Prostate gland (tissue), 2 donors: ENCODE measurements at regions not wholly inside any gene's neighbourhood (a gene's known extent, or its start where the extent isn't known, plus 50 kb on each side); places are given as distances from the start of the nearest gene placed in this dataset.

Experiments used
- DNase-seq: peaks from one replicate; pipeline ENCODE4 v3.0.0-alpha.2; 2019; ENCODE audit warnings: low spot score
- H3K27ac ChIP-seq, 2 donors: fragments of 200-600 bp; sonication (generic); 2 replicates each; pipeline ENCODE4 v1.5.1; 2017 to 2019
- H3K27me3 ChIP-seq: fragments of 200-600 bp; sonication (generic); replicated peaks from 2 replicates; pipeline ENCODE4 v1.5.1; 2019; ENCODE audit not compliant: insufficient read depth
- H3K36me3 ChIP-seq, 2 donors: fragments of 200-600 bp; sonication (generic); 1 replicate in 1 of 2; 2 replicates in 1 of 2; pipeline versions ENCODE4 v1.5.1 to v1.8.1; 2017 to 2019
- H3K4me1 ChIP-seq: fragments of 200-600 bp; sonication (generic); replicated peaks from 2 replicates; pipeline ENCODE4 v1.5.1; 2019
- H3K4me3 ChIP-seq, 2 donors: fragments of 200-600 bp; sonication (generic); 2 replicates each; pipeline ENCODE4 v1.5.1; 2017 to 2019
- H3K9me3 ChIP-seq: fragments of 200-600 bp; sonication (generic); 2 replicates; pipeline ENCODE4 v1.5.1; 2017
- CTCF ChIP-seq, 4 experiments: fragments of 200-600 bp in 2 of 4; fragments of 450-650 bp in 2 of 4; sonication (generic) in 2 of 4; IDR thresholded peaks; 1 replicate in 3 of 4; 2 replicates in 1 of 4; pipeline ENCODE4 v1.5.1; 2016 to 2019; ENCODE audit warnings: antibody characterized with exemption in 4 of 4, mild to moderate bottlenecking in 2 of 4, moderate library complexity in 2 of 4
- POLR2A ChIP-seq: fragments of 450-650 bp; IDR thresholded peaks from one replicate; pipeline ENCODE4 v1.6.1; 2016; ENCODE audit warnings: antibody characterized with exemption, mild to moderate bottlenecking
- POLR2AphosphoS5 ChIP-seq: sonication (generic); formaldehyde crosslinking; IDR thresholded peaks from one replicate; pipeline ENCODE4 v1.6.1; 2017; ENCODE audit warnings: antibody characterized with exemption
- WGBS: methylation state at CpG from one replicate; pipeline ENCODE4 v1.1.5; 2018; 5-methylcytosine and 5-hydroxymethylcytosine counted together
- intact Hi-C: fragments of 100-400 bp; cut with DNase I; formaldehyde crosslinking; loops from one replicate; pipeline ENCODE4 v1.14.2; 2022

GRCh38 chr15:62619526-62619925, 423.0 kb upstream of the TPM1 start:
- DNase-seq, result no peak
- no peaks in the 10 kb centered on the region for H3K27me3 ChIP-seq
- intact Hi-C loops, result no loop called here
- TF ChIP-seq POLR2AphosphoS5 (no peak), POLR2A (no peak), CTCF (IDR thresholded peaks at IDR 0.05) (no peak)
- no peak overlapping the region for H3K27ac ChIP-seq
- H3K4me1 ChIP-seq, result no peaks in the 10 kb centered on the region
- no peaks in the 10 kb centered on the region for H3K9me3 ChIP-seq
- H3K36me3 ChIP-seq, result no peaks in the 10 kb centered on the region
- 79% methylated on average over 3 of the region's 3 CpGs for WGBS
- no peak overlapping the region for H3K4me3 ChIP-seq

- TF ChIP-seq CTCF (IDR thresholded peaks at IDR 0.05) (no peak), POLR2AphosphoS5 (no peak), POLR2A (no peak)
- Histone ChIP-seq H3K4me3 (no peak overlapping the region), H3K9me3 (no peaks in the 10 kb centered on the region), H3K4me1 (no peaks in the 10 kb centered on the region), H3K27ac (no peak overlapping the region), H3K36me3 (no peaks in the 10 kb centered on the region), H3K27me3 (no peaks in the 10 kb centered on the region)
- intact Hi-C loops, result no loop called here
- DNase-seq, result no peak
- WGBS, result 90% methylated on average over 4 of the region's 4 CpGs
Measured at GRCh38 chr15:62622775-62623174, 419.8 kb upstream of the TPM1 start.

- H3K27me3 ChIP-seq, result no peaks in the 10 kb centered on the region
- no peak overlapping the region for H3K4me3 ChIP-seq
- no peak overlapping the region for H3K27ac ChIP-seq
- no peaks in the 10 kb centered on the region for H3K9me3 ChIP-seq
- 68% methylated on average over 7 of the region's 7 CpGs for WGBS
- TF ChIP-seq POLR2AphosphoS5 (no peak), POLR2A (no peak), CTCF (IDR thresholded peaks at IDR 0.05) (no peak)
- no peaks in the 10 kb centered on the region for H3K4me1 ChIP-seq
- intact Hi-C loops, result no loop called here
- no peak for DNase-seq
- no peaks in the 10 kb centered on the region for H3K36me3 ChIP-seq
Measured at GRCh38 chr15:62624547-62625378, 417.8 kb upstream of the TPM1 start.

GRCh38 chr15:62625429-62626033, 417.0 kb upstream of the TPM1 start:
- WGBS, result 67% methylated on average over 9 of the region's 9 CpGs
- no peak for DNase-seq
- H3K27ac ChIP-seq, result no peak overlapping the region

More at GRCh38 chr15:62625429-62626033, 417.0 kb upstream of the TPM1 start:
- no peak for TF ChIP-seq POLR2AphosphoS5
- no peak for TF ChIP-seq POLR2A
- no peak for TF ChIP-seq CTCF (IDR thresholded peaks at IDR 0.05)
- Histone ChIP-seq H3K27me3 (no peaks in the 10 kb centered on the region), H3K36me3 (no peaks in the 10 kb centered on the region), H3K4me1 (no peaks in the 10 kb centered on the region), H3K4me3 (no peak overlapping the region), H3K9me3 (no peaks in the 10 kb centered on the region)
- intact Hi-C loops, result no loop called here
